ENCODE measurements at regions not wholly inside any gene's neighbourhood (a gene's known extent, or its start where the extent isn't known, plus 50 kb on each side); places are given as distances from the start of the nearest gene placed in this dataset.

- H3K4me3 ChIP-seq (replicated peaks in 1 of 3), result no peak overlapping the region
- intact Hi-C loops (cut with DNase I), result no loop called here
- no peaks in the 10 kb centered on the region for H3K4me1 ChIP-seq
- no peak overlapping the region for H3K27ac ChIP-seq
- H3K27me3 ChIP-seq, result no peaks in the 10 kb centered on the region
- H3K9me3 ChIP-seq, result no peaks in the 10 kb centered on the region
- no peaks in the 10 kb centered on the region for H3K36me3 ChIP-seq
- no peak for DNase-seq
- 56 to 64% methylated on average over 4 of the region's 4 CpGs for whole genome bisulfite sequencing, 2 donors
- TF ChIP-seq POLR2A (IDR thresholded peaks at IDR 0.05), result no peak
- TF ChIP-seq, protein P1, sequence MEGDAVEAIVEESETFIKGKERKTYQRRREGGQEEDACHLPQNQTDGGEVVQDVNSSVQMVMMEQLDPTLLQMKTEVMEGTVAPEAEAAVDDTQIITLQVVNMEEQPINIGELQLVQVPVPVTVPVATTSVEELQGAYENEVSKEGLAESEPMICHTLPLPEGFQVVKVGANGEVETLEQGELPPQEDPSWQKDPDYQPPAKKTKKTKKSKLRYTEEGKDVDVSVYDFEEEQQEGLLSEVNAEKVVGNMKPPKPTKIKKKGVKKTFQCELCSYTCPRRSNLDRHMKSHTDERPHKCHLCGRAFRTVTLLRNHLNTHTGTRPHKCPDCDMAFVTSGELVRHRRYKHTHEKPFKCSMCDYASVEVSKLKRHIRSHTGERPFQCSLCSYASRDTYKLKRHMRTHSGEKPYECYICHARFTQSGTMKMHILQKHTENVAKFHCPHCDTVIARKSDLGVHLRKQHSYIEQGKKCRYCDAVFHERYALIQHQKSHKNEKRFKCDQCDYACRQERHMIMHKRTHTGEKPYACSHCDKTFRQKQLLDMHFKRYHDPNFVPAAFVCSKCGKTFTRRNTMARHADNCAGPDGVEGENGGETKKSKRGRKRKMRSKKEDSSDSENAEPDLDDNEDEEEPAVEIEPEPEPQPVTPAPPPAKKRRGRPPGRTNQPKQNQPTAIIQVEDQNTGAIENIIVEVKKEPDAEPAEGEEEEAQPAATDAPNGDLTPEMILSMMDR (IDR thresholded peaks at IDR 0.05), result no peak
These were observed 153.9 kb upstream of the PCBD1 start for GRCh38 chr10:71042216-71042615.

DNA sequence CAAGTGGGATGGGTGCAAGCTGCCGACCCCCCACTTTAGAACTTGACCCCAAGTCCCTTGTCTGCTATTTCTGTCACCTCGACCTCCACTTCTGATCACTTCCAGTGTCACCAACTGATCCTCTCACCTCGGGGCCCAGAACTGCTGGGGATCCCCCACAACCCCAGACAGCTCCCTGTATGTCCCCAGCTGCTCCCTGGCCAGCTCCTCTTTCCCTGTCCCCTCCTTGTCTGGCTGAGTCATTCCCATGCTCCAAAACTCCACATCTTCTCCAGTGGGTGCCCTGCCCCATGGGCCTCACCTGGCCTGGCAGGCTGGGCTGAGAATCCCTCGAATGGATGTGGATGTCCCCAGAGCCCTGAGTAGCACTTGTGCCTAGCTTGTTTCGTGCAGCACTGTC is 154.3 kb upstream of the PCBD1 start:
- Histone ChIP-seq H3K27me3 (no peaks in the 10 kb centered on the region), H3K4me3 (replicated peaks in 1 of 3) (no peak overlapping the region), H3K36me3 (no peaks in the 10 kb centered on the region), H3K27ac (no peak overlapping the region), H3K9me3 (no peaks in the 10 kb centered on the region), H3K4me1 (no peaks in the 10 kb centered on the region)
- no peak for DNase-seq
- TF ChIP-seq POLR2A (IDR thresholded peaks at IDR 0.05), result no peak
- TF ChIP-seq, protein P1 (IDR thresholded peaks at IDR 0.05), result no peak
- WGBS, 2 donors, result 77 to 88% methylated on average over 5 of the region's 5 CpGs
- intact Hi-C loops (cut with DNase I), result no loop called here

GRCh38 chr10:71043858-71044257 is 155.5 kb upstream of the PCBD1 start:
- no peaks in the 10 kb centered on the region for H3K36me3 ChIP-seq
- no peak for TF ChIP-seq POLR2A (IDR thresholded peaks at IDR 0.05)
- TF ChIP-seq, protein P1 (IDR thresholded peaks at IDR 0.05), result no peak
- no peak overlapping the region for H3K27ac ChIP-seq
- H3K4me1 ChIP-seq, result no peaks in the 10 kb centered on the region
- H3K4me3 ChIP-seq (replicated peaks in 1 of 3), result no peak overlapping the region
- no peaks in the 10 kb centered on the region for H3K27me3 ChIP-seq
- no peak for DNase-seq
- WGBS, 2 donors, result 74 to 86% methylated on average over 4 of the region's 4 CpGs
- intact Hi-C loops (cut with DNase I), result no loop called here
- H3K9me3 ChIP-seq, result no peaks in the 10 kb centered on the region

DNA sequence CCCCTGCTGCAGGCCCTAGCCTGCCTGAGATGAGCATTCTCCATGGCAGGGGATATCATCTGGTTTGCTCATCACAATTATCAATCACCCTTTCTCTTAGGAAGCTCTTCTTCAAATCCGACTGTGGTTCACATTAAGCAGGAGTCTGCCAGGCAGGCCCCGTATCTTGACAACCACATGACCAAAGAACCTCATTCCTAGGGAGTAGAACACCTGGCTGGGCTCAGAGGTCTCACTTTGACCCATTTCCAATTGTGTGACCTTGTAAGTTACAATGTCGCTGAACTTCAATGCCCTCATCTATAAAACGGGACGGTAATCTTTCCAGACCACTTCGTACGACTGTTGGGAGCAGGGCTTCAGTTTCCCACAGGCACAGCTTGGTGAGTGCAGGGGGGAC is 156.4 kb upstream of the PCBD1 start:
- H3K36me3 ChIP-seq, result no peaks in the 10 kb centered on the region
- no peaks in the 10 kb centered on the region for H3K27me3 ChIP-seq
- H3K4me1 ChIP-seq, result no peaks in the 10 kb centered on the region
- H3K27ac ChIP-seq, result no peak overlapping the region
- intact Hi-C loops (cut with DNase I), result no loop called here
- TF ChIP-seq, protein P1 (IDR thresholded peaks at IDR 0.05), result no peak
- no peak for TF ChIP-seq POLR2A (IDR thresholded peaks at IDR 0.05)
- DNase-seq, result no peak
- WGBS, 2 donors, result 90% methylated on average over 7 of the region's 7 CpGs
- H3K4me3 ChIP-seq (replicated peaks in 1 of 3), result no peak overlapping the region
- H3K9me3 ChIP-seq, result no peaks in the 10 kb centered on the region

DNA sequence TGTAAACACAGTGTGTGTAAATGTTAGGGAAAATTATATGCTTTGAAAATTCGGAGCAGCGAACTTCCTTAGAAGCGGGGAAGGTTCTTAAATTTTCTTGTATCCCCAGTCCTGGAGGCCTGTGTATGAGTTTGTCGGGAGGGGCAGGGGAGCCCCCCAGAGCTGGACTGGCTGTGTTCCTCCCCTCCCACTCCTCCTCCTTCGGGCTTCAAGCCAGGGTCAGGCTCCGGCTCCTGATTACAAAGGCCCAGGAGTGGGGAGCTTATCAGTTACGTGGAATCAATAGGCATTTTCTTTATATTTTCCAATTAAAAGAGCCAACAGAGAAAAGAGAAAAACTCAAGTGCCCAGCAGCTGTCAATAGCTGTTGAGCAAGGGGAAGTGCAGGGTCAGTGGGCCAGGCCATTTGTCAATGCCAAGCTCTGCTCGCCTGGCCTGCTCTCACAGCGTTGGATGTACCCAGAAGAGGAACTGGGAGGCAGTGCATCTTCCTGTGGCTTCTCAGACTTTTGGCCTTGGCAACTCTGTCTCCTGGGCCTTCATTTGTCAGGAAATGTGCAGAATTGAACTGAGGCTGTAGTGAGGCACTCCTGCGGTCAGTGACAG is 156.9 kb upstream of the PCBD1 start:
- peak in 1 of 2 donors; percentile 7 for DNase-seq
- H3K27me3 ChIP-seq, result no peaks in the 10 kb centered on the region
- H3K4me1 ChIP-seq, result no peaks in the 10 kb centered on the region
- H3K27ac ChIP-seq, result no peak overlapping the region
- H3K9me3 ChIP-seq, result no peaks in the 10 kb centered on the region
- H3K36me3 ChIP-seq, result no peaks in the 10 kb centered on the region
- no peak overlapping the region for H3K4me3 ChIP-seq (replicated peaks in 1 of 3)
- TF ChIP-seq, protein P1 (IDR thresholded peaks at IDR 0.05), result no peak
- TF ChIP-seq POLR2A (IDR thresholded peaks at IDR 0.05), result no peak
- 72 to 81% methylated on average over 9 to 10 of the region's 10 CpGs for WGBS, 2 donors
- intact Hi-C loops (cut with DNase I), result no loop called here

Data from thyroid gland (tissue), 4 donors.